ENCODE measurements at regions not wholly inside any gene's neighbourhood (a gene's known extent, or its start where the extent isn't known, plus 50 kb on each side); places are given as distances from the start of the nearest gene placed in this dataset.

DNA sequence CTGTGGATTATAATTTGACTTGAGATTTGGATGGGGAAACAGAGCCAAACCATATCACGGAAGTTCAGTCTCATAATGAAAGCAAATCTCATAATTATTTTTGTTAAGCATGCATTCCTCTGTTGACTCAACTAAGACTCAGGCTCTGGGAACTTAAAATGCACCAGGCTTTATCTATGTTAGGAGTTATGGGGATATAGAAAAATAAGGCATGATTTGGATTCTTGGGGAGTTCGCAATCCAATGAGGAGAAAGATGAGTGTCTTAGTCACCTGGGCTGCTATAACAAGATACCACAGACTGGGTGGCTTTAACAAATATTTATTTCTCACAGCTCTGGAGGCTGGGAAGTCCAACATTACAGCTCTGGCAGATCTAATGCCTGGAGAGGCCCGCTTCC, 89.4 kb upstream of the TJP1 start:
- DNase-seq (ENCODE audit: low read depth): no peak
- Histone ChIP-seq H3K36me3 (ENCODE audit: control insufficient read depth, insufficient read depth, low read length) (no peaks in the 10 kb centered on the region), H3K27me3 (ENCODE audit: control insufficient read depth, insufficient read depth, low read length) (no peaks in the 10 kb centered on the region), H3K4me3 (ENCODE audit: low read depth, low read length) (no peak overlapping the region)
- TF ChIP-seq, protein P1, sequence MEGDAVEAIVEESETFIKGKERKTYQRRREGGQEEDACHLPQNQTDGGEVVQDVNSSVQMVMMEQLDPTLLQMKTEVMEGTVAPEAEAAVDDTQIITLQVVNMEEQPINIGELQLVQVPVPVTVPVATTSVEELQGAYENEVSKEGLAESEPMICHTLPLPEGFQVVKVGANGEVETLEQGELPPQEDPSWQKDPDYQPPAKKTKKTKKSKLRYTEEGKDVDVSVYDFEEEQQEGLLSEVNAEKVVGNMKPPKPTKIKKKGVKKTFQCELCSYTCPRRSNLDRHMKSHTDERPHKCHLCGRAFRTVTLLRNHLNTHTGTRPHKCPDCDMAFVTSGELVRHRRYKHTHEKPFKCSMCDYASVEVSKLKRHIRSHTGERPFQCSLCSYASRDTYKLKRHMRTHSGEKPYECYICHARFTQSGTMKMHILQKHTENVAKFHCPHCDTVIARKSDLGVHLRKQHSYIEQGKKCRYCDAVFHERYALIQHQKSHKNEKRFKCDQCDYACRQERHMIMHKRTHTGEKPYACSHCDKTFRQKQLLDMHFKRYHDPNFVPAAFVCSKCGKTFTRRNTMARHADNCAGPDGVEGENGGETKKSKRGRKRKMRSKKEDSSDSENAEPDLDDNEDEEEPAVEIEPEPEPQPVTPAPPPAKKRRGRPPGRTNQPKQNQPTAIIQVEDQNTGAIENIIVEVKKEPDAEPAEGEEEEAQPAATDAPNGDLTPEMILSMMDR (IDR thresholded peaks at IDR 0.05; ENCODE audit: insufficient read depth, low read depth, low read length): no peak
- ChIA-PET CTCF (interaction anchor here (0.7 kb wide), 1 partner anchor 12 kb away, joined by 3 read pairs; no protein-coding TSS in a partner anchor), POLR2A (no interaction called here)

DNA sequence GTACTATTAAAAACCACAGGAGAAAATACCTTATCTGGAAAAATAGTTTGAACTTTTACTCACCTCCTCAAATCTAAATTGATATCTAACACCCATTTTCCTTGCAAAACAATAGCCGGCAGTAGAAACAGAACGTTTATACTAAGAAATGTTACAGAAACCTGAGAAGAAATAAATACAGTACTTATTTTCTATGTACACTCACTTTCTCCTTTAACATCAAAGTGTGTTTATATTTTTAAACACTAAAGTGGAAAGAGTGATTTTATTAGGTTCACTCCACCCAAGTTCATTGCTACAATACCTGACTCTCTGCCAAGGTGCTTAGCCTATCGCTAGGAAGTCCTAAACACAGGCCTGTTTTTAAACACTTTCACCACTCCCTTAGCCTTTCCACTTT, 87.8 kb upstream of the TJP1 start:
- POLR2A ChIA-PET: no interaction called here
- CTCF ChIA-PET: no interaction called here
- no peak overlapping the region for H3K4me3 ChIP-seq (ENCODE audit: low read depth, low read length)
- H3K27me3 ChIP-seq (ENCODE audit: control insufficient read depth, insufficient read depth, low read length): no peaks in the 10 kb centered on the region
- no peaks in the 10 kb centered on the region for H3K36me3 ChIP-seq (ENCODE audit: control insufficient read depth, insufficient read depth, low read length)
- TF ChIP-seq, protein P1 (IDR thresholded peaks at IDR 0.05; ENCODE audit: insufficient read depth, low read depth, low read length): no peak
- no peak for DNase-seq (ENCODE audit: low read depth)

DNA sequence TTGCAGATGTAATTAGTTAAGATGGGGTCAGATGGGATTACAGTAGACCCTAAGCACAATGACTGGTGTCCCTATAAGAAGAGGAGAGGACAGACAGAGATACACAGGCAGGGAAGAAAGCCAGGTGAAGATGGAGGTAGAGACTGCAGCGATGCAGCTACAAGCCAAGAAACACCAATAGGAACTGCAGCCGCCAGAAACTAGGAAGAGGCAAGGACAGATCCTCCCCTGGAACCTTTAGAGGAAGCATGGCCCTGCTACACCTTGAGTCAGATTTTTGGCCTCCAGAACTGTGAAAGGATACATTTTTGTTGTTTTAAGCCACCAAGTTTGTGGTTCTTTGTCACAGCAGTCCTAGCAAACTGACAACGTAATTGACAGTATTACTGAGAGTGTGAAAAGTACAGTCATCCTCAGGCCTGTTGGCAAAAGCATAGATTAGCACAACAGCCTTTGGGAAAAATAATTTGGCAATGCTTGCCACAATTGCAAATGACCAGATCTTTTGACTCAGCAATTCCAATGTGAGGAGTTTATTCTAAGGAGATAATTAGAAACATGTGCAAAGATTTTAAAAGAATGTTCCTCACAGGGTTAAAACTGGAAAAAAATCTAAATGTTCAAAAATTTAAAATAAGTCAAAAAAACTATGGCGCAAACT, 82.6 kb upstream of the TJP1 start:
- ChIA-PET CTCF (no interaction called here), POLR2A (no interaction called here)
- no peak for DNase-seq (ENCODE audit: low read depth)
- Histone ChIP-seq H3K27me3 (ENCODE audit: control insufficient read depth, insufficient read depth, low read length) (no peaks in the 10 kb centered on the region), H3K36me3 (ENCODE audit: control insufficient read depth, insufficient read depth, low read length) (no peaks in the 10 kb centered on the region), H3K4me3 (ENCODE audit: low read depth, low read length) (no peak overlapping the region)
- TF ChIP-seq, protein P1 (IDR thresholded peaks at IDR 0.05; ENCODE audit: insufficient read depth, low read depth, low read length): no peak

DNA sequence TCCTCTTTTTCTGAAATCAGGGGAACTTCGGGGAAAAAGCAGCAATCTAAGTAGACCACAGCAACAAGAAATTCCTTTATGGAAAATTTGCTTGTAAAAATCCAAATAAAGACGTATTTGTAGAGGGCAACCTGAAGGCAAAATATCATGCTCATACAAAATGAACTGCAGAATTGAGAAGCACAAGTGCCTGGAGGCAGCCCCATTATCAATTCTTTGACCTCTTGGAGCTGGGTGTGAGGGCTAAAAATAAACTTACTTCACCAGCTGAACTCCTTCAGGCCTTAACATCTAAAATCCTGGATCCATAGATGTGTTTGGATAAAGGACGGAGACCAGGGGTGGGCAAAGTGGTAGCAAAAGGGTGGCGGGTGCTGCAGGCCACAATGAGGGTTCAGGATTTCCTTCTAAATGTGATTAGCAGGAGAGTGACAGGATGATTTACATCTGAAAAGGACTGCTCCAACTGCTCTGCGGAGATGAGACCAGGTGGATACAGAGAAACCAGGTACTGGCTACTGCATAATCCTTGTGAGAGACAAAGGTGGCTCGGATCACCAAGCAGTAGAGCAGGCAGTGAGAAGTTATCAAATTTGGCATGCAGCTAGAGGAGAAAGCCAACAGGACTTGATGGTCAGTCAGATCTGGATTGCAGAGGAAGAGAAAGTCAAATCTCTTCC, 81.7 kb upstream of the TJP1 start:
- CTCF ChIA-PET: no interaction called here

DNA sequence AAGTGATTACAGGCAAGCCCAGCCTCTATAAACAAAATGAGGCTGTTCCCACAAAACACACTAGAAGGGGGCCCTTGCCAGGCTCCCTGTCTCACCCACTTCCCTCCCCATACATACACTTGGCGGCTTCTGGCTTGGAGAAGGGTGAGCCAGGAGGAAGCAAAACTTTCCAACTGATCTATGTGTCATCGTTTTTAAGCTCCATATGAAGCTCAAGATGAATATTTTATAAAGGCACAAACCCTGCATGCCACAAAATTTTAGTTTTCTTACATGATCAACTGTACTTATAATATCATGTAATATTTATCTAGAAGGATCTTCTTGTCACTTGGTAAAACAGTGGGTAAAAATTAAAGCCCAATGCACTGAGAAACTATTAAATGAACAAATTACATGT, 80.8 kb upstream of the TJP1 start:
- ChIA-PET CTCF (interaction anchor here (1.2 kb wide), 1 partner anchor 14 kb away, joined by 4 read pairs; no protein-coding TSS in a partner anchor), POLR2A (no interaction called here)
- TF ChIP-seq, protein P1 (IDR thresholded peaks at IDR 0.05; ENCODE audit: insufficient read depth, low read depth, low read length): no peak
- H3K36me3 ChIP-seq (ENCODE audit: control insufficient read depth, insufficient read depth, low read length): no peaks in the 10 kb centered on the region
- no peak overlapping the region for H3K4me3 ChIP-seq (ENCODE audit: low read depth, low read length)
- DNase-seq (ENCODE audit: low read depth): no peak
- H3K27me3 ChIP-seq (ENCODE audit: control insufficient read depth, insufficient read depth, low read length): no peaks in the 10 kb centered on the region

More for the DNA sequence above, 81.7 kb upstream of the TJP1 start:
- H3K36me3 ChIP-seq (ENCODE audit: control insufficient read depth, insufficient read depth, low read length): no peaks in the 10 kb centered on the region
- TF ChIP-seq, protein P1 (IDR thresholded peaks at IDR 0.05; ENCODE audit: insufficient read depth, low read depth, low read length): no peak
- POLR2A ChIA-PET: no interaction called here
- no peak for DNase-seq (ENCODE audit: low read depth)
- no peaks in the 10 kb centered on the region for H3K27me3 ChIP-seq (ENCODE audit: control insufficient read depth, insufficient read depth, low read length)
- no peak overlapping the region for H3K4me3 ChIP-seq (ENCODE audit: low read depth, low read length)

All from BJ (cell line).